ENCODE measurements at regions not wholly inside any gene's neighbourhood (a gene's known extent, or its start where the extent isn't known, plus 50 kb on each side); places are given as distances from the start of the nearest gene placed in this dataset.

- no peak for TF ChIP-seq PBX3 (CRISPR knock-in tag; IDR thresholded peaks at IDR 0.05)
- no peak for TF ChIP-seq ZNF624 (tag by site-specific recombination; IDR thresholded peaks at IDR 0.05)
- no peak for TF ChIP-seq ZNF785 (tag by site-specific recombination; IDR thresholded peaks at IDR 0.05)
- no peak for TF ChIP-seq ZNF280C (tag by site-specific recombination; IDR thresholded peaks at IDR 0.05)
Measured at GRCh38 chr4:149166365-149166764, 649.3 kb downstream of the IQCM start (continued).

- Histone ChIP-seq H3K9me3 (ENCODE audit: control insufficient read depth, insufficient read depth, low read depth, low read length) (no peaks in the 10 kb centered on the region), H3K36me3 (ENCODE audit: control insufficient read depth in 2 of 2, insufficient read depth in 1 of 2, low read length in 2 of 2) (no peaks in the 10 kb centered on the region), H3K4me1 (ENCODE audit: control insufficient read depth, insufficient read depth, low read length) (no peaks in the 10 kb centered on the region), H3K27ac (ENCODE audit: extremely low read depth, low read depth, low read length) (no peak overlapping the region), H3K4me3 (ENCODE audit: low read depth, low read length) (no peak overlapping the region)
- ChIA-PET POLR2A (no interaction called here), CTCF (no interaction called here)
- TF ChIP-seq ZNF530 (tag by site-specific recombination; IDR thresholded peaks at IDR 0.05; ENCODE audit: low read depth) (no peak), ZNF404 (tag by site-specific recombination; IDR thresholded peaks at IDR 0.05) (no peak), ZNF37A (tag by site-specific recombination; IDR thresholded peaks at IDR 0.05) (no peak), KLF17 (tag by site-specific recombination; IDR thresholded peaks at IDR 0.05) (no peak), ZSCAN18 (tag by site-specific recombination; IDR thresholded peaks at IDR 0.05) (no peak), SCRT1 (tag by site-specific recombination; IDR thresholded peaks at IDR 0.05; ENCODE audit: borderline replicate concordance) (no peak), ZNF514 (tag by site-specific recombination; IDR thresholded peaks at IDR 0.05) (no peak), ZNF274 (IDR thresholded peaks at IDR 0.05; ENCODE audit: low read length) (no peak), ZNF274 (tag by site-specific recombination; IDR thresholded peaks at IDR 0.05; ENCODE audit: borderline replicate concordance) (no peak), PRDM1 (tag by site-specific recombination; IDR thresholded peaks at IDR 0.05) (no peak), ZNF792 (tag by site-specific recombination; IDR thresholded peaks at IDR 0.05) (no peak), ZNF776 (tag by site-specific recombination; IDR thresholded peaks at IDR 0.05; ENCODE audit: borderline replicate concordance) (no peak), ZNF362 (tag by site-specific recombination; IDR thresholded peaks at IDR 0.05) (no peak)
Measured at GRCh38 chr4:149164282-149164681, 651.4 kb downstream of the IQCM start.

GRCh38 chr4:149161247-149161646, 654.4 kb downstream of the IQCM start:
- POLR2A ChIA-PET = no interaction called here
- Histone ChIP-seq H3K27ac (ENCODE audit: extremely low read depth, low read depth, low read length) (no peak overlapping the region), H3K9me3 (ENCODE audit: control insufficient read depth, insufficient read depth, low read depth, low read length) (no peaks in the 10 kb centered on the region), H3K4me3 (ENCODE audit: low read depth, low read length) (no peak overlapping the region), H3K36me3 (ENCODE audit: control insufficient read depth in 2 of 2, insufficient read depth in 1 of 2, low read length in 2 of 2) (no peaks in the 10 kb centered on the region), H3K4me1 (ENCODE audit: control insufficient read depth, insufficient read depth, low read length) (no peaks in the 10 kb centered on the region)
- TF ChIP-seq HOXC10 (CRISPR knock-in tag; IDR thresholded peaks at IDR 0.05) (no peak), ZFP41 (tag by site-specific recombination; IDR thresholded peaks at IDR 0.05; ENCODE audit: borderline replicate concordance) (no peak), ZNF692 (tag by site-specific recombination; IDR thresholded peaks at IDR 0.05) (no peak), OVOL3 (tag by site-specific recombination; IDR thresholded peaks at IDR 0.05) (no peak), ZNF121 (tag by site-specific recombination; IDR thresholded peaks at IDR 0.05) (no peak), ZNF580 (tag by site-specific recombination; IDR thresholded peaks at IDR 0.05) (no peak), SP2 (tag by site-specific recombination; IDR thresholded peaks at IDR 0.05) (no peak), EGR2 (tag by site-specific recombination; IDR thresholded peaks at IDR 0.05; ENCODE audit: low read depth) (no peak)
- CTCF ChIA-PET = no interaction called here
